Esophagus squamous epithelium (tissue), 5 donors: ENCODE measurements at regions not wholly inside any gene's neighbourhood (a gene's known extent, or its start where the extent isn't known, plus 50 kb on each side); places are given as distances from the start of the nearest gene placed in this dataset.

Source experiments
- DNase-seq: peaks from one replicate; lab custom pipeline; 2025; lab: John Stamatoyannopoulos, UW
- H3K27ac ChIP-seq, 4 donors: fragments of 200-600 bp; sonication (generic); one replicate each; pipeline ENCODE4 v1.5.1; 2016 to 2019; ENCODE audit warnings: mild to moderate bottlenecking in 1 of 4
- H3K27me3 ChIP-seq, 4 donors: fragments of 200-600 bp; sonication (generic); 1 replicate in 3 of 4; 2 replicates in 1 of 4; pipeline versions ENCODE4 v1.5.1 to v1.6.0; 2017 to 2021; ENCODE audit warnings: antibody characterized with exemption in 1 of 4
- H3K36me3 ChIP-seq, 3 donors: fragments of 200-600 bp; sonication (generic); one replicate each; pipeline ENCODE4 v1.5.1; 2016 to 2019
- H3K4me1 ChIP-seq, 3 donors: fragments of 200-600 bp; sonication (generic); one replicate each; pipeline ENCODE4 v1.5.1; 2017 to 2019
- H3K4me3 ChIP-seq, 4 donors: fragments of 200-600 bp; sonication (generic); 1 replicate in 3 of 4; 2 replicates in 1 of 4; pipeline ENCODE4 v1.5.1; 2016 to 2019; ENCODE audit warnings: mild to moderate bottlenecking in 2 of 4, moderate library complexity in 1 of 4
- H3K9me3 ChIP-seq, 3 donors: fragments of 200-600 bp; sonication (generic); one replicate each; pipeline ENCODE4 v1.5.1; 2016 to 2019
- CTCF ChIP-seq, 6 experiments: fragments of 450-650 bp in 4 of 6; fragments of 200-600 bp in 2 of 6; sonication (generic) in 2 of 6; IDR thresholded peaks; one replicate each; pipeline ENCODE4 v1.5.1; 2016 to 2019; ENCODE audit warnings: antibody characterized with exemption in 6 of 6, mild to moderate bottlenecking in 4 of 6, moderate library complexity in 4 of 6
- POLR2A ChIP-seq, 4 donors: fragments of 450-650 bp; IDR thresholded peaks; one replicate each; pipeline ENCODE4 v1.6.1; 2017; ENCODE audit warnings: antibody characterized with exemption in 4 of 4, mild to moderate bottlenecking in 4 of 4, moderate library complexity in 3 of 4
- WGBS, 2 donors: methylation state at CpG; one replicate each; pipeline ENCODE4 v1.1.5; 2018; 5-methylcytosine and 5-hydroxymethylcytosine counted together
- intact Hi-C: fragments of 100-400 bp; cut with DNase I; formaldehyde crosslinking; loops from one replicate; pipeline ENCODE4 v1.15.0; 2022
- donor health status: DM: yes; HTN: yes; CAD: no.

DNA sequence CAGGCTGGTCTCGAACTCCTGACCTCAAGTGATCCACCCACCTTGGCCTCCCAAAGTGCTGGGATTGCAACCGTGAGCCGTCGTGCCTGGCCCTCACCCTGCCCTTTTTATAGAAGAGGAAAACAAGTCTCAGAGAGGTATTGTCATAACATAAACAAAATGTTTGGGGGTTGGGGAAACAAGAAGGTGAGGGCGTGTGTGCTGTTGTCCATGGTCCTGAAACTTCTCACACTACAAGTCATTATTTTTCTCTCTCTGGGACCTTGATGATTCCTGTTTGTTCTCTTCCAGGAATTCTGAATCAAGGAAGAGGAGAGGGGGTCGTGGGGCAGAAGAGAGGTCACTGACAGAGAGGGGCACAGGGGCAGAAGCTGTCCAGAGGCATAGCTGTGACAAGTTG is 160.2 kb upstream of the LHX1 start:
- Histone ChIP-seq H3K4me3 (no peak overlapping the region), H3K27me3 (peaks cover 0 to 80% (median 0%) of the 10 kb centered on the region in 4 donors), H3K27ac (no peak overlapping the region), H3K36me3 (no peaks in the 10 kb centered on the region), H3K4me1 (no peaks in the 10 kb centered on the region), H3K9me3 (no peaks in the 10 kb centered on the region)
- TF ChIP-seq POLR2A (IDR thresholded peaks at IDR 0.05) (no peak), CTCF (IDR thresholded peaks at IDR 0.05) (no peak)
- 22 to 24% methylated on average over 6 of the region's 6 CpGs for WGBS, 2 donors
- DNase-seq, result no peak
- intact Hi-C loops, result no loop called here

DNA sequence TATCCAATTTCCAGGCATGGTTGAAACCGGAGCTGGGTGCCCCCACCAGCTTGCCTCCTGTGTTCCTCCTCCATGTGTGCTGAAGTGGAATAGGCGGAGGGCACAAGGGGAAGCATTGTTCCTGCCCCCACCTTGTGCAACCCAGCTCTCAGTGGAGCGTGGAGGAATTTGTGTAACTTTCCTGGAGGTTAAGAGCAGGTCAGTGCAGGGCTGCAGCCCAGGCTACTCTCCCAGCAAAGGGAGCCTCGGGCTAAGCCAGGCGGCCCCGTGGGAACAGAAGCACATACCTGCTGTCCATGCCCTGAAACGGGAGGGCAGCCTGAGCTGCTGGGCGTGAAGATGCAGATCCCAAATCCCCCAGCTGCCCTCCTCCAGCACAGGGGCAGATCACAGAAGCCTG is 158.8 kb upstream of the LHX1 start:
- intact Hi-C loops, result no loop called here
- no peak for DNase-seq

DNA sequence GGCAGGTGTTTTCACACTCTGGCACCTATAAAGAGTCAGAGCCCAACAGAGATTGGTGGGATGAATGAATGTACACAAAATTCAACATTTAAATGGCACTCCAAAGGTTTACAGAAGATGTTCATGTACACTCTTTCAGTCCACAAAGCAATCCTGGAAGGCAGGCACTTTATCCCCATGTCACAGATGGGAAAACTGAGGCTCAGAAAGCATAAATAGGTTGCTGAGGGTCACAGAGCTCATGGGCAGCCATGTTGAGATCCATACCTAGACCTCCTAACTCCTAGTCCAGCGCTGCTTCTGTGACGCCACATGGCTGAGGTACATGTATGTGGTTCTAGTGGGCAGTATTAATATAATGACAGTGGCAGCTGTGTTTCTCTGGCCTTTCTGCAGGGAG is 157.7 kb upstream of the LHX1 start:
- Histone ChIP-seq H3K27ac (no peak overlapping the region), H3K36me3 (no peaks in the 10 kb centered on the region), H3K9me3 (no peaks in the 10 kb centered on the region), H3K4me3 (no peak overlapping the region), H3K27me3 (peaks cover 0 to 93% (median 0%) of the 10 kb centered on the region in 4 donors), H3K4me1 (no peaks in the 10 kb centered on the region)
- DNase-seq, result no peak
- intact Hi-C loops, result no loop called here
- WGBS, 2 donors, result 80 to 88% methylated on average over 2 of the region's 2 CpGs
- TF ChIP-seq CTCF (IDR thresholded peaks at IDR 0.05) (no peak), POLR2A (IDR thresholded peaks at IDR 0.05) (no peak)

More for the DNA sequence above, 158.8 kb upstream of the LHX1 start:
- no peak overlapping the region for H3K4me3 ChIP-seq
- H3K27me3 ChIP-seq, result peaks cover 0 to 93% (median 0%) of the 10 kb centered on the region in 4 donors
- TF ChIP-seq POLR2A (IDR thresholded peaks at IDR 0.05) (no peak), CTCF (IDR thresholded peaks at IDR 0.05) (no peak)
- no peaks in the 10 kb centered on the region for H3K4me1 ChIP-seq
- no peaks in the 10 kb centered on the region for H3K9me3 ChIP-seq
- no peak overlapping the region for H3K27ac ChIP-seq
- WGBS, 2 donors, result 0 to 36% methylated on average over 3 to 6 of the region's 8 CpGs
- H3K36me3 ChIP-seq, result no peaks in the 10 kb centered on the region

DNA sequence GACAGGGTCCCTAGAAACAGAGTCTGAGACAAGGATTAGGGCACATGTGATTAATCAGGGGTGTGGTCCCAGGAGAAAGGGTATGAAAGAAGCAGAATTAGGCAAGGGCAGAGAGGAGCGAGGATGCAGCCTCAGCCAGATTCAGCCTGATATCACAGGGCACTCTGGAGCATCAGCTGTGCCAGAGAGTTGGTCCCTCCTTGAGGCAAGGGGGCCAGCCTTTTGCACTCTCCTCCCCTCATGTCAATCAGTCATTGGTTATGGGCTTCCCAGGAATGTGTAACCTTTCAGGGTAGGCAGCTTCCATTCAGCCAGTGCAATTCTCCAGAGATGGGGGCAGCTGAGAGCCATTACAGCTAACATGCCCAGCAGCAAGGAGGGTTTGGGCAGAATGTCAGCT is 152.6 kb upstream of the LHX1 start:
- no peak for DNase-seq
- Histone ChIP-seq H3K9me3 (no peaks in the 10 kb centered on the region), H3K4me3 (no peak overlapping the region), H3K4me1 (no peaks in the 10 kb centered on the region), H3K27me3 (peaks cover 0 to 70% (median 0%) of the 10 kb centered on the region in 4 donors), H3K36me3 (no peaks in the 10 kb centered on the region), H3K27ac (no peak overlapping the region)
- no peak for TF ChIP-seq CTCF (IDR thresholded peaks at IDR 0.05)
- TF ChIP-seq POLR2A (IDR thresholded peaks at IDR 0.05), result no peak
- intact Hi-C loops, result no loop called here
- 58 to 88% methylated on average over 1 of the region's 1 CpG for WGBS, 2 donors

DNA sequence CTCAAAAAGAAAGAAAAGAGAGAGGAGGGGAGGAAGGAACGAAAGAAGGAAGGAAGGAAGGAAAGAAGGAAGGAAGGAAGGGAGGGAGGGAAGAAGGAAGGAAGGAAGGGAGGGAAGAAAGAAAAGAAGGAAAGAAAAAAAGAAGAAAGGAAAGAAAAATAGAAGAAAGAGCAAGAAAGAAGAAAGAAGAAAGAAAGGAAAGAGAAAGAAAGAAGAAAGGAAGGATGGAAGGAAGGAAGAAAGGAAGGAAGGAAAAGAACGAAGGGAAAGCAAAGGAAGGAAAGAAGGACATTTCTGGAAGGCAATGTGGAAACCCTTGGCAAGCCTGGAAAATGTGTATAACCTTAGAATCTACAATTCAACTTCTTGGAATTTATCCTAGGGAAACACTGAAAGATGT is 150.4 kb upstream of the LHX1 start:
- Histone ChIP-seq H3K36me3 (no peaks in the 10 kb centered on the region), H3K9me3 (no peaks in the 10 kb centered on the region), H3K27ac (no peak overlapping the region), H3K27me3 (peaks cover 0 to 71% (median 0%) of the 10 kb centered on the region in 4 donors), H3K4me3 (no peak overlapping the region), H3K4me1 (no peaks in the 10 kb centered on the region)
- no peak for DNase-seq
- intact Hi-C loops, result no loop called here
- no peak for TF ChIP-seq POLR2A (IDR thresholded peaks at IDR 0.05)
- no peak for TF ChIP-seq CTCF (IDR thresholded peaks at IDR 0.05)
- 82 to 89% methylated on average over 2 of the region's 2 CpGs for WGBS, 2 donors
